HG03064 (cell line): ENCODE measurements at regions not wholly inside any gene's neighbourhood (a gene's known extent, or its start where the extent isn't known, plus 50 kb on each side); places are given as distances from the start of the nearest gene placed in this dataset.
"Not testable (repeated sequence)": the region's sequence is repeated elsewhere in the genome, so short reads cannot be mapped to it uniquely, and the experiment has no call there.

Experiments
- ATAC-seq: cut with Tn5 transposase; IDR thresholded peaks from one replicate; pipeline ENCODE4 v1.9.1; 2021; ENCODE audit warnings: low read depth; ENCODE audit not compliant: unreplicated experiment

- ATAC-seq: peak; percentile 37
These were observed 1111.1 kb downstream of the TAF11L14 start for GRCh38 chr5:18745042-18745987.

DNA sequence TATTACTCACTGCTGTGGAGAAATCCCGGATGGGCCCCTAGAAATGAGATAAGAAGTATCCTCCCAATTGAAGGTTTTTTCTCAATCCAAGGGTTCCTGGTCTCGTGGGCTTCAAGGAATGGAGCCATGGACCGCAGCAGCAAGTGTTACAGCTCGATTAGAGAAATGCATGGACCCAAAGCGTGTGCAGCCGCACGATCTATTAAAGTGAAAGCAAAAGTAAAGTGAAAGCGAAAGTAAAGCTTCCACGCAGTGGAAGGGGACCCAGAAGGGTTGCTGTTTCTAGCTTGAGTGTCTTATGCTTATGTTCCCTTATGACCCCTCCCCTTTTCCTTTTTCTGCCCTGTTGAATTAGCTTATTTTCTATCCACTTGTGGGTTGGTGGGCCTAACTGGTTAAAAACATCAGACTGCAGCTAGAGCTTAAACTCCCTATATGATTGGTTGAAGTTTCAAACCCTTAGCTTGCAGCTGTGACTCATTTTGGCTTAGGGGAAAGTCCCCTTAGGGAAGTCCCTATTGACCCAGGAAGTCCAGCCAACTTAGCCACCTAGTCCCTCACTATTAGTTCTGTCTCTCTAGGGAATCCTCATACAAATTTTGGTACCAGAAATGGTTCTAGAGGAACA is 1111.8 kb downstream of the TAF11L14 start:
- ATAC-seq: peak; percentile 68

GRCh38 chr5:18749763-18750162 is 1115.5 kb downstream of the TAF11L14 start:
- ATAC-seq: peak; percentile 29

DNA sequence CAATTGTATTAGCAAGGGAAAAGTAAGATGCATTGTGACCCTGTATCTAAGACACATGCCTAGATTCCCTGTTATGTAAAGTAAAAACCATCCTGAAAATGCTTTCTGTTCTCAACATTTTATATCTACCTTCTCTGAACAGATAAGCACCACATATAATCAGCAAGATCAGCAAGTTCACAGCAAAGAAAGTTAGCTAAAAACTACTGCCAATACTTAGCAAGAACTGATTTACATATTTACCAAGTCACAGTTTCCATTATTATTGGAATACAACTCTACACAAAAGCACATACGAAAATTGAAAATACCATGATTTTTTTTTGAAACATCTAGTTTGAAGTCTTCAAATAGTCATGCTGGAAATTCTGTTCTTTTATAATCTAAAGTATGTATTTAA is 1118.1 kb downstream of the TAF11L14 start:
- ATAC-seq: no peak

DNA sequence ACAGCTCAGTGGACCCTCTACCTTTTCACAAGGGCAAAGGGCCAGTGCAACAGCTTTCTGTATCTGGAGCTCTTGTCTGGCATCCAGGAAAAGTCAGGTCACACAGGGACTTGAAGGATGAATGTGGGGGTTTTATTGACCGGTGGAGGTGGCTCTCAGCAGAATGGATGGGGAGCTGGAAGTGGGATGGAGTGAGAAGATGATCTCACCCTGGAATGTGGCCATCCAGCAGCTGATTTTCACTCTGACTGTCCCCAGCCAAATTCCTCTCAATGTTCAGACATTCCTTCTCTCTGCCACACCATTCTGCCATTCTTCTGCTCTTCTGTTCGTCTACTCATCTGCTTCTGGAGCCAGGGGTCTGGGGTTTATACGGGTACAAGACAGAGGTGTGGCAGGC is 1119.9 kb downstream of the TAF11L14 start:
- no peak for ATAC-seq

DNA sequence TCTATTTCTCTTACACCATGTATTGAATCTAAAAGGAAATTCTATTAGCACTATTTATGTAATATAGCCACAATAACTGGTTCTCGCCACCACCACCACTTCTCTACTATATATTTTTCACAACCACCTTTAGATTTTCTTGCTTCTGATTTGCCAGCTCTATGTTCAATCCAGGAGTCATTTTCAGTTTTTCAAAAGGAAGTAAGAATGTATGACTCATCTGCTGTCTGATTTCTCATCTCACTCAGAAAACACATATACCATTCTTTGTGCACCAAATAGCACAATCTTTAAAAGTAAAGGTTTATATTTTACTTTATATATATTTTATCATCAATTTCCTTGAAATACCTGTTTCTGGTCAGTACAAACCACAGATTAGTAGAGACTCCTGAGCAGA is 1127.5 kb downstream of the TAF11L14 start:
- peak; percentile 89 for ATAC-seq

- ATAC-seq: no peak
These were observed 1129.9 kb downstream of the TAF11L14 start for GRCh38 chr5:18764161-18764560.

GRCh38 chr5:18765304-18765703 is 1131.0 kb downstream of the TAF11L14 start:
- ATAC-seq: no peak

GRCh38 chr5:18771097-18771610 is 1136.9 kb downstream of the TAF11L14 start:
- no peak for ATAC-seq

DNA sequence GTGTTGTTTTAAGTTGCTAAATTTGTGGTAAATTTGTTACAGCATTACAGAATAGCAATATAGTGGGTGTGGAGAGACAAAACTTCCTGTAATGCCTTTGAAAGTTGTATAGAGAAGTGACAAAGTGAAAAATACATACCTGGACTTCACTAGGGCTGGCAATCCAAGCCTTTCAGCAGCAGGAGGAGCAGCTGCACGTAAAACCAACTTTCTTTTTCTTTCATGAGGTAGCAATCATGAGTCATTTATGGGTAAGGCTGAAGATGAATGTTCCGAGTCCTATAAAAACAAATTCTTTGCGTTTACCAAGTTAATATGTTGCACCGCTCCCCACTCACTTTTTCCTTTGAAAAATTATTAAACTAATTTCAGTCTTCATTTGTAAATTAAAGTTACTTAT is 1138.2 kb downstream of the TAF11L14 start:
- peak; percentile 65 for ATAC-seq

DNA sequence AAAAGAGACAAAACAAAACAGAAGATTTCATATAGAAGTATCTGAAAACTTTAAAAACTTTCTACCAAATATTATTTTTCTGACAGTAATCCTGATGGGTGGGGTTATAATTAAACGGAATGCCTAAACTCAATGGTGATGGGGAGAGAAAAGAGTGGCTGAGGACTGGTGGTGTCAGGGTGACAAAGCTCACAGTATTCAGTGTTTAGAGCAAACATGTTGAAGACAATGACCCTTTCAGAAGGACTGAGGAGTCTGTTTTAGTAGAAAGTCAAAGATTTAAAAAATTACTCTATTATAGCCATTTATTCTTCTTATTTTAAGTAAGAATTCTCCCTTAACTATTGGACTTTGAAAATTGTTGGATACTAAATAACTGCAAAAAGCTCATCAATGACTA is 1144.0 kb downstream of the TAF11L14 start:
- ATAC-seq: no peak

- no peak for ATAC-seq
These were observed 1155.1 kb downstream of the TAF11L14 start for GRCh38 chr5:18789218-18789998.

DNA sequence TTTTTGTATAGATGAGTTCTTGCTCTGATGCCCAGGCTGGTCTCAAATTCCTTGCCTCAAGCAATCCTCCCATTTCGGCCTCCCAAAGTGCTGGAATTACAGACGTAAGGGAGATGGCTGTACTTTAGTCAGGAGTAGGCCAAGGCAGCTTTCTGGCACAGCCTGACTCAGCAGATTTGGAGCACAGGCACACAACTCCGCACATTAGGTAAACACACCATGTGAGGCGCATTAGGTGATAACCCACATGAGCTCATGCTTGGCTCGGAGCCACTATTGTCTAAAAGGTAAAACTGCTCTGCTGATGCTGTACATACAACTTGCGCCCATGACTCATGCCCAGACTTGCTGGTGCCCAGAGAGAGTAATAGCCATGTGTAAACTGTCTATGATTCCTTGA is 1157.9 kb downstream of the TAF11L14 start:
- no peak for ATAC-seq

- no peak for ATAC-seq
These were observed 1163.0 kb downstream of the TAF11L14 start for GRCh38 chr5:18797222-18797621.

GRCh38 chr5:18798058-18798457 is 1163.8 kb downstream of the TAF11L14 start:
- ATAC-seq: no peak

GRCh38 chr5:18799482-18800128 is 1165.3 kb downstream of the TAF11L14 start:
- ATAC-seq: no peak

- no peak for ATAC-seq
These were observed 1166.2 kb downstream of the TAF11L14 start for GRCh38 chr5:18800293-18801025.

GRCh38 chr5:18801413-18801812 is 1167.2 kb downstream of the TAF11L14 start:
- not testable (repeated sequence) for ATAC-seq

- no peak for ATAC-seq
These were observed 1168.1 kb downstream of the TAF11L14 start for GRCh38 chr5:18802336-18802735.

DNA sequence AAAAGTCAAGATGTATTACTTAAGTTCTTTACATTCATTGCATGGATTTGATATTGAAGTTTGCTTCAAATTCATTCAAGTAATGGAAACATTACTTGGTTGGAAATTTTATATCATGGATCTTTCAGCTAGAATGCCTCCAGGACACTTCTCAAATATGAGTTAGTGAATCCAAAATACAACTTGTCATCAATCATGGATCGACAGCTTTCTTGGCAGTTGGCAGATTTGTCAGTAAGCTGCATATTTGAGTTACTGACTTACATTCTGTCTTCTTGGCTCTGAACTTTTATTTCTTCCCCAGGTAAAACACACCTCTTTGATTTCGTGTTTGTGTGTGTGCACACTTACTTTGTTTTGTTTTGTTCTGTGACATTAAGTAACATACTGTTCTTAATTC is 1171.1 kb downstream of the TAF11L14 start:
- ATAC-seq: no peak
